ENCODE measurements at regions not wholly inside any gene's neighbourhood (a gene's known extent, or its start where the extent isn't known, plus 50 kb on each side); places are given as distances from the start of the nearest gene placed in this dataset.

DNA sequence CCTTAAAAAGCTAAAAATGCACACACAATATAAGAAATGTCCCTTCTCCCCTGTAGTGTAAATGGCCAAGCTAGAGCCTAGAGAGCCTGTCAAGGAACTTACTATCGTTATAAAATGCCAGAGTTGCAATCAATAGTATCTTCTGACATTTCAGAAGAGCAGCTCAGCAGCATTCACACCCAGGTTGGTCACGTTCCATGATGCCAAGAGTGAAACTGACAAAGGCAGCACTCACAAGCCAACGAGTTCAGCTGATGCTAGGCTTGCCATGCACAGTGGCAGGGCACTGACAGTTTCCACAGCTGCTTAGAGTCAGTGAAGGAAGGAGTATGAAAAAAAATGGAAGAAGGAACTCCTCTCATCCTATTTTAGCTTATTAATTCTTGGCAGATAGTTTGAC, 331.4 kb upstream of the CCDC54 start:
- TF ChIP-seq POLR2A (IDR thresholded peaks at IDR 0.05; ENCODE audit: low read depth, low read length) (no peak), POLR2AphosphoS5 (IDR thresholded peaks at IDR 0.05; ENCODE audit: low read depth, low read length) (no peak), TAF1 (IDR thresholded peaks at IDR 0.05; ENCODE audit: low read depth, low read length) (no peak), POU2F2 (IDR thresholded peaks at IDR 0.05; ENCODE audit: low read depth, low read length) (no peak)

Measured in GM12891 (cell line).